Neural cell (in vitro differentiated cells): ENCODE measurements at regions not wholly inside any gene's neighbourhood (a gene's known extent, or its start where the extent isn't known, plus 50 kb on each side); places are given as distances from the start of the nearest gene placed in this dataset.

ENCODE experiments used
- H2AFZ ChIP-seq: fragments of 200-600, 300-800 bp; sonication (generic), shearing (Covaris generic); 2 replicates; pipeline ENCODE4 v1.6.0; 2014; ENCODE audit warnings: low read depth, mild to moderate bottlenecking, antibody characterized with exemption, low read length, moderate library complexity
- H3F3A ChIP-seq: fragments of 200-600 bp; shearing (Covaris generic); 2 replicates; pipeline ENCODE4 v1.6.1; 2016; ENCODE audit warnings: mild to moderate bottlenecking, moderate library complexity, mixed read lengths, antibody characterized with exemption, low read length; ENCODE audit not compliant: insufficient read depth, poor library complexity, severe bottlenecking
- H3K27ac ChIP-seq: fragments of 200-600, 300-800 bp; sonication (generic), shearing (Covaris generic); 2 replicates; pipeline ENCODE4 v1.5.1; 2014; ENCODE audit warnings: mild to moderate bottlenecking, low read length, moderate library complexity
- H3K27me3 ChIP-seq: fragments of 300-800, 200-600 bp; sonication (generic), shearing (Covaris generic); 2 replicates; pipeline ENCODE4 v1.6.0; 2014; ENCODE audit warnings: mild to moderate bottlenecking, low read depth, low read length, moderate library complexity; ENCODE audit not compliant: insufficient read depth
- H3K36me3 ChIP-seq: fragments of 300-800, 200-600 bp; sonication (generic), shearing (Covaris generic); 2 replicates; pipeline ENCODE4 v1.5.1; 2014; ENCODE audit warnings: mild to moderate bottlenecking, antibody characterized with exemption, low read length, moderate library complexity; ENCODE audit not compliant: insufficient read depth
- H3K4me2 ChIP-seq: fragments of 300-800, 200-600 bp; sonication (generic), shearing (Covaris generic); 2 replicates; pipeline ENCODE4 v1.6.0; 2014; ENCODE audit warnings: mild to moderate bottlenecking, low read length
- H3K4me3 ChIP-seq: fragments of 300-800, 200-600 bp; sonication (generic), shearing (Covaris generic); 2 replicates; pipeline ENCODE4 v1.5.1; 2014; ENCODE audit warnings: mild to moderate bottlenecking, low read length, moderate library complexity
- H3K79me2 ChIP-seq: fragments of 200-600 bp; shearing (Covaris generic); replicated peaks from 2 replicates; pipeline ENCODE4 v1.6.0; 2014; ENCODE audit warnings: mild to moderate bottlenecking, low read length, moderate library complexity; ENCODE audit not compliant: insufficient read depth
- H3K9ac ChIP-seq: fragments of 300-800, 200-600 bp; sonication (generic), shearing (Covaris generic); 2 replicates; pipeline ENCODE4 v1.6.1; 2016; ENCODE audit warnings: mild to moderate bottlenecking, low read length, mixed read lengths
- H3K9me2 ChIP-seq: fragments of 200-600 bp; shearing (Covaris generic); 2 replicates; pipeline ENCODE4 v1.6.1; 2016; ENCODE audit warnings: mild to moderate bottlenecking, low read length, mixed read lengths; ENCODE audit not compliant: insufficient read depth
- H3K9me3 ChIP-seq: fragments of 200-600, 300-800 bp; sonication (generic), shearing (Covaris generic); 2 replicates; pipeline ENCODE4 v1.6.1; 2016; ENCODE audit warnings: mild to moderate bottlenecking, mixed run types, low read length, moderate library complexity, mixed read lengths
- H4K20me1 ChIP-seq: fragments of 200-600 bp; shearing (Covaris generic); 2 replicates; pipeline ENCODE4 v1.6.1; 2016; ENCODE audit warnings: mild to moderate bottlenecking, mixed run types; ENCODE audit not compliant: insufficient read depth
- CTCF ChIP-seq: fragments of 450-650 bp; IDR thresholded peaks from 2 replicates; pipeline ENCODE4 v1.5.1; 2014; ENCODE audit warnings: antibody characterized with exemption, mild to moderate bottlenecking, moderate library complexity; ENCODE audit not compliant: poor library complexity, severe bottlenecking
- EP300 ChIP-seq: fragments of 450-650 bp; conservative IDR thresholded peaks from 2 replicates; pipeline ENCODE4 v1.6.1; 2014; ENCODE audit warnings: antibody characterized with exemption, mild to moderate bottlenecking, moderate library complexity; ENCODE audit not compliant: poor library complexity, severe bottlenecking
- EZH2 ChIP-seq: fragments of 200-600, 300-800 bp; shearing (Covaris generic), sonication (generic); IDR thresholded peaks from 2 replicates; pipeline ENCODE4 v1.6.1; 2014; ENCODE audit warnings: antibody characterized with exemption, low read length, borderline replicate concordance, mild to moderate bottlenecking; ENCODE audit not compliant: insufficient read depth, poor library complexity, severe bottlenecking
- MXI1 ChIP-seq: fragments of 450-650 bp; conservative IDR thresholded peaks from 2 replicates; pipeline ENCODE4 v1.6.1; 2014; ENCODE audit warnings: antibody characterized with exemption, mild to moderate bottlenecking; ENCODE audit not compliant: poor library complexity, severe bottlenecking
- POLR2AphosphoS5 ChIP-seq: IDR thresholded peaks from 2 replicates; pipeline ENCODE4 v1.6.1; 2012
- RAD21 ChIP-seq: fragments of 450-650 bp; conservative IDR thresholded peaks from 2 replicates; pipeline ENCODE4 v1.6.1; 2014; ENCODE audit warnings: antibody characterized with exemption, mild to moderate bottlenecking, moderate library complexity
- REST ChIP-seq: IDR thresholded peaks from 2 replicates; pipeline ENCODE4 v1.6.1; 2012; ENCODE audit warnings: borderline replicate concordance
- SMC3 ChIP-seq: fragments of 450-650 bp; conservative IDR thresholded peaks from 2 replicates; pipeline ENCODE4 v1.6.1; 2014; ENCODE audit warnings: antibody characterized with exemption, mild to moderate bottlenecking, moderate library complexity; ENCODE audit not compliant: poor library complexity
- TAF1 ChIP-seq: IDR thresholded peaks from 2 replicates; pipeline ENCODE4 v1.6.1; 2012; ENCODE audit warnings: low read depth

- Histone ChIP-seq H3K27me3 (no peaks in the 10 kb centered on the region), H3K27ac (no peak overlapping the region), H3K4me3 (no peak overlapping the region), H3K4me2 (no peak overlapping the region), H3K9me2 (no peaks in the 10 kb centered on the region), H2AFZ (no peak overlapping the region), H3K9ac (no peak overlapping the region), H3F3A (no peaks in the 10 kb centered on the region), H3K9me3 (no peaks in the 10 kb centered on the region), H3K36me3 (no peaks in the 10 kb centered on the region), H3K79me2 (no peaks in the 10 kb centered on the region), H4K20me1 (no peaks in the 10 kb centered on the region)
- TF ChIP-seq REST (no peak), CTCF (no peak), POLR2AphosphoS5 (no peak), SMC3 (no peak), MXI1 (no peak), EZH2 (no peak), RAD21 (no peak), TAF1 (no peak), EP300 (no peak)
Observed at GRCh38 chr2:9093324-9093723, 89.8 kb upstream of the MBOAT2 start.

DNA sequence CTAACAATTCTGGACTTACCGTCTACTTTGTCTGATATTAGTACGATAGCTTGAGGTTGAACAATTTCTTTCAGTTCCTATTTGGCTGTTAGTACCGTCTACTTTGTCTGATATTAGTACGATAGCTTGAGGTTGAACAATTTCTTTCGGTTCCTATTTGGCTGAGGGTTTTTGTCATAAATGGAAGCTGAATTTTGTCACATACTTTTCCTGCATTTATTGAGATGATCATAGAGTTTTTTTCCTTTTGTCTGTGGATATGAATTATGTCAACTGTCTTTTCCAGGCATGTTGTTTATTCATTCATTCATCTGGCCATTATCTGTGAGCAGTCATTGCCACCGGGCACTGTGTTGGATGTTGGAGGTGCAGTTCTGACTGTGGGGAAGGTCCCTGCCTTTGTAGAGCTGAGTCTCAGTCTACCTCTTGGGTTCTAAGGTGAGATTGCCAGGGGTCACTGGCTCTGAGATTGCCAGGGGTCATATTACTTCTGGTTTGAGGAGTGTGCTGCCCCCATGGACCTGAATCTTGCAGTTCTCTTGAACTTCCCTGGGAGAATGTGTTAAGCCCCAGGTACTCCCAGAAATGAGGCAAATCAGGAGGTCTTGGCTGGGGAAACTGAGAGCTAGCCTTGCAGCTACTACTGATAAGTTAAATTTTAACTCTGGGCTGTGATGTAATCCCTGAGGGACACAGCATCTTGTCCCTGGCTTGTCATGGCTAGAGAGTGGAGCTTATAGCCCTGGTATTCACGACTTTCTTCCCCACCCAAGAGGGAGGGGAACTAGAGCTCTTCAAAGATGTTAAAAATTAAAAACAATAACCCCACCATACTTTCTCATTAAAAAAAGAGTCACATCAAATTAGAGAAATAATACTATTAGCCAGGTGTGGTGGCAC, 89.1 kb upstream of the MBOAT2 start:
- Histone ChIP-seq H3K27ac (no peak overlapping the region), H3K9me3 (no peaks in the 10 kb centered on the region), H3K9me2 (no peaks in the 10 kb centered on the region), H3F3A (no peaks in the 10 kb centered on the region), H4K20me1 (no peaks in the 10 kb centered on the region), H2AFZ (no peak overlapping the region), H3K9ac (no peak overlapping the region), H3K4me2 (no peak overlapping the region), H3K4me3 (no peak overlapping the region), H3K79me2 (no peaks in the 10 kb centered on the region), H3K27me3 (no peaks in the 10 kb centered on the region), H3K36me3 (no peaks in the 10 kb centered on the region)
- TF ChIP-seq CTCF: no peak
- no peak for TF ChIP-seq POLR2AphosphoS5
- no peak for TF ChIP-seq RAD21
